ENCODE measurements at regions not wholly inside any gene's neighbourhood (a gene's known extent, or its start where the extent isn't known, plus 50 kb on each side); places are given as distances from the start of the nearest gene placed in this dataset.
A peak's percentile ranks its signal among the peaks of the same experiment; 100 is the strongest.
"Not testable (repeated sequence)": the region's sequence is repeated elsewhere in the genome, so short reads cannot be mapped to it uniquely, and the experiment has no call there.

GRCh38 chr1:232859216-232859615 lies 54.0 kb downstream of the MAP10 start:
- intact Hi-C loops (cut with DNase I), result no loop called here
- ATAC-seq (no peak), DNase-seq (no peak)

DNA sequence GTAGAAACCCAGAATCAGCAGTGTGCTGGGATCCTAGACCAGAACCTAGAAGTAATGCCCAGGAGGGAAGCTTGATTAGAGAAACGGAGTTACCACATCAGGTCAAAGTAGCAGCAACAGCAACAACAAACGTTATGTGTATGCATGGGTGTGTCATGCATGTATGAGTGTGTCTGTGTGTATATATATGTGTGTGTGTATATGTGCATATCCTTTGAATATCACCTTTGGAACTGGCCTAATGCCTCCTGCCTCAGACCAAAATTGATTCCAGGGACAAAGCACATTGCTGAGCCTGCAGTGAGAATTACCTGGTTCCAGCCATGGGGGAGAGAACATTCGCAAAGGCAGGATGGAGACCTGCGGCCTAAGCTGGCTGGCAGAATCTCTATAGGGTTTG lies 55.9 kb downstream of the MAP10 start:
- DNase-seq, result no peak
- ATAC-seq, result no peak
- intact Hi-C loops (cut with DNase I), result no loop called here

GRCh38 chr1:232863544-232864275 lies 58.5 kb downstream of the MAP10 start:
- no peak for ATAC-seq
- no peak for DNase-seq
- intact Hi-C loops (cut with DNase I), result no loop called here

DNA sequence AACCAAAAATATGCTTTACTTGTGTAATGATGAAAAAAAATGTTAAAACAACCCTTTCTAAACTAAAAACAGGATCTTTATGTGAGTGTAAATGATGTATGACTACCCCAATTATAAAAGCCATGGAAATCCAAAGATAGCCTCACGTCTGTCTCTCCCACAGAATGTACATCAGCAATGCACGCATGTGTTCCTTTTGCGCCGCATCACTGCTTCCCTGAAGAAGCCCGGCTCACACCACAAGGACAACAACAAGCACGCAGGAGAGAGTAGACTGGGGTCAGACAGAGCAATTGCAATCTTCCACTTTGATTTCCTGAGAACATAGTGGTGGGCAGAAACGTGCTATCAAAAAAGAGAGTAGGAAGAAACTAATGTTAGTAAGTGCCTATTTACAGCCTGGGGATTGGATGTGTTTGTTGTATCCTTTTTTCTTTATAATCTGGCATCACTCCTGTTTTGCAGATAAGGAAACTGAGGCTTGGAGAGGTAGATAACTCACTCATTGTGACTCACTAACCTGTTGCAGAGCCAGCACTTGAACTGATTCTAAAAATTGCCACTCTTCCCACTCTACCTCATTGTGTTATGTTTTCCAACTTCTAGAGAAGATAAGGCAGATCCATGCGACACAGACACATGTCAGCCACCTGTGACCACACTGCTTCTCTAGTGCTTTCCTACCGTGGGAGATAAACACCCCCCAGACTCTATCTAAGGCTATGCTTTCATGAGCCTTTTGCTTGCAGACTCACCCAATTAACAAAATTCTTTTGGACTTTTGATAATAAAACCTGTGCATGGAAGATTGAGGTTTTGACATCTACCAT lies 60.1 kb downstream of the MAP10 start:
- no peak for DNase-seq
- intact Hi-C loops (cut with DNase I), result no loop called here

GRCh38 chr1:232868793-232869491 lies 63.7 kb downstream of the MAP10 start:
- intact Hi-C loops (cut with DNase I), result no loop called here
- ATAC-seq (peak; percentile 59 to 81), DNase-seq (peak; percentile 35)

More for the DNA sequence above, 60.1 kb downstream of the MAP10 start:
- ATAC-seq, result peak in 1 of 2 donors; percentile 44

DNA sequence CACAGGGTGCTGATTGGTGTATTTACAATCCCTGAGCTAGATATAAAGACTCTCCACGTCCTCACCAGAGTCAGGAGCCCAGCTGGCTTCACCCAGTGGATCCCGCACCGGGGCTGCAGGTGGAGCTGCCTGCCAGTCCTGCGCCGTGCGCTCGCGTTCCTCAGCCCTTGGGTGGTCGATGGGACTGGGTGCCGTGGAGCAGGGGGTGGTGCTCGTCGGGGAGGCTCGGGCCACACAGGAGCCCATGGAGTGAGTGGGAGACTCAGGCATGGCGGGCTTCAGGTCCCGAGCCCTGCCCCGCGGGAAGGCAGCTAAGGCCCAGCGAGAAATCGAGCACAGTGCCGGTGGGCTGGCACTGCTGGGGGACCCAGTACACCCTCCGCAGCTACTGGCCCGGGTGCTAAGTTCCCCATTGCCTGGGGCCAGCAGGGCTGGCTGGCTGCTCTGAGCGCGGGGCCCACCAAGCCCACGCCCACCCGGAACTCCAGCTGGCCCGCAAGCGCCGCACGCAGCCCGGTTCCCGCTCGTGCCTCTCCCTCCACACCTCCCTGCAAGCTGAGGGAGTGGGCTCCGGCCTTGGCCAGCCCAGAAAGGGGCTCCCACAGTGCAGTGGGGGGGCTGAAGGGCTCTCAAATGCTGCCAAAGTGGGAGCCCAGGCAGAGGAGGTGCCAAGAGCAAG lies 66.2 kb downstream of the MAP10 start:
- DNase-seq; intact Hi-C loops (cut with DNase I); ATAC-seq: not testable (repeated sequence)

GRCh38 chr1:232872284-232872683 lies 67.1 kb downstream of the MAP10 start:
- intact Hi-C loops (cut with DNase I), result no loop called here
- ATAC-seq, result no peak
- DNase-seq, result no peak

DNA sequence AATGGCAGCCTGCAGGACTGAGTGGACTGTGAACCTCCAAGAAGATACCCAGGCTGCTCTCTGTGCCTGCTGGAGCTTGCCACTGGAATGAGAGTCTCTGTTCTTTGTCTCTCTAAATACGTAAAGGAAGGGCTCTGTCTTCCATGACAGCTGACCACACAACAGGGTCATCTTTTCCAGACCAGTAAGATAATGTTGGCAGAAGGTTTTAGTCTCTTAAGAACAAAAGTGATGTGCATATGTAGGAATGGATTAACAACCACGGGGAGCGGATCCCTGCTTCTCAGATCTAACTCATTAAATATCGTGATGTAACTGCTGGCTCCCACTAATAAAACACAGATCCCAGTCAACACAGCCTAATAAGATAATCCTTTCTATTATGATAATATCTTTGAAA lies 67.5 kb downstream of the MAP10 start:
- intact Hi-C loops (cut with DNase I), result no loop called here
- DNase-seq, result no peak
- ATAC-seq, result no peak

DNA sequence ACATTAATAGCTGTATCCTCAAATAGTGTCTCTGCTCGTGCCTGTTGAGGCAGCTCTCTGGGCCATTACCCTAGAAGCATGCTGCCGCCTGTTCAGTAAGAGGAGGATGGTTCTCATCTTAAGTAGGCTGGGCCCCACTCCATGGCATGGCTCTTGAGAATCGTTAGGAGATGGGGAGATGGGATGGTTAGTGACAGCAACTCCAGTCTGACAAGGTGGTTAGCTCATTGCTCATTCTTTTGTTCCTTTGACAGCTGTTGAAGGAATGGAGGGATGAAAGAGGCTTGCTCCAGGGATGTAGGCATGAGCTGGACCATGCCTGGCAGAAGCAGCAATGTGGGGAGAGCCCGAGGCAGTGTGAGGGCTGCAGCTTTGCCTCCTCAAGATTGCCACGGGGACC lies 68.2 kb downstream of the MAP10 start:
- DNase-seq, result no peak
- intact Hi-C loops (cut with DNase I), result no loop called here
- ATAC-seq, result no peak

DNA sequence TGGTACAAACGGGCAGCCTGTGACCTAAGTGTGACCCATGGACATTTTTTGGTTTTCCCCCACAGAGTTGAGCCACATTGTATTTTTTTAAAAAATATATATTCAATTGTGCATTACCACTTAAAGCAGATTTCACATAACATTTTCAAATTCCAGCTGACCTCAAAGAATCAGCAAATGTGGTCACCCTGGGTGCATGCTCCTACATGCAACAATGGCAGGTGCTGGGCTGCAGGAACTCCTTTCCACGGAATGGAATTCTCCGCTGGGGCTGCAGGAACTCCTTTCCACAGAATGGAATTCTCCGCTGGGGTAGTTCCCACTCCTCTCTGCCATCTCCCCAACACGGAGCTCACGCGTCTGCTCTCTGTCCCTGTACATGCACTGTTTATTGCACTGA lies 68.7 kb downstream of the MAP10 start:
- DNase-seq (no peak), ATAC-seq (no peak)
- intact Hi-C loops (cut with DNase I), result no loop called here

- DNase-seq (no peak), ATAC-seq (no peak)
- intact Hi-C loops (cut with DNase I), result no loop called here
These were observed 70.3 kb downstream of the MAP10 start for GRCh38 chr1:232875536-232875935.

DNA sequence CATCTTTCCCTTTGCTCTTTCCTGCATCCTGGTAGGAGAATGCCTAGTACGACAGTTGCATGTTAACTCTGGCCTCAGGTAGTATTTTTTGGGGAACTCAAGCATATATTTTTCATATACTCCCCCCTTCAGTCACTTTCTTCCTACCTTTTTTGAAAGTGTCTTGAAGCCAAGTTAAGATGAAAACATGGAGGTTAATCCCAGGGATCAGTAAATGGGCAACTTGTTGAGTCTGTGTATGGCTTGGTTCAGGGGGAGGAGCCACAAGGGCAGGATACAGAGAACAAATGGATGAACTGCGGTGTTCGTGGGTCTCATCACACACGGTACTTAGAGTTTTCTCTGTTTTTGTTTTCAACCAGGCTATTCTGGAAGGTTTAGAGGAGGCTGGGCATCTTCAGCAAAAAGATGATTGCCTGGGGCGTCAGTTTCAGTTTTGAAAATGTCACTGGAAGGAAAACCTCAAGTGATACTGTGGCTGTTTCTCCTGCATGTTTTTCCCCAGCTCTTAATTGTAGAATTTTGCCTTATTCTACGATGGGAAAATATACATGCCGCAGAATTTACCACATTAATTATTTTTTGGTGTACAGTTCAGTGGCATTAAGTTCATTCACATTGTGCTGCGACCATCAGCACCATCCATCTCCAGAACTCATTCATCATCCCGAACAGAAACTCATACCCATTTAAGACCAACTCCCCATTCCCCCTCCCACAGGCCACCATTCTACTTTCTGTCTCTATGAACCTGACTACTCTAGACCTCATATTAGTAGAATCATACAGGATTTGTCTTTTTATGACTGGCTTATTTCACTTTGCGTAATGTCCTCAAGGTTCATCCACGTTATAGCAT lies 71.5 kb downstream of the MAP10 start:
- intact Hi-C loops (cut with DNase I), result no loop called here

GRCh38 chr1:232877365-232878028 lies 72.3 kb downstream of the MAP10 start:
- ATAC-seq (no peak), DNase-seq (no peak)
- intact Hi-C loops (cut with DNase I), result no loop called here

More for the DNA sequence above, 71.5 kb downstream of the MAP10 start:
- ATAC-seq (no peak), DNase-seq (no peak)

- intact Hi-C loops (cut with DNase I), result no loop called here
- DNase-seq (no peak), ATAC-seq (no peak)
These were observed 72.3 kb upstream of the NTPCR start for GRCh38 chr1:232878086-232878485.

GRCh38 chr1:232880354-232880753 lies 70.1 kb upstream of the NTPCR start:
- intact Hi-C loops (cut with DNase I), result no loop called here

GRCh38 chr1:232883992-232884661 lies 66.3 kb upstream of the NTPCR start:
- ATAC-seq, result no peak
- no peak for DNase-seq
- intact Hi-C loops (cut with DNase I), result no loop called here

More at GRCh38 chr1:232880354-232880753, 70.1 kb upstream of the NTPCR start:
- ATAC-seq, result peak in 1 of 2 donors; percentile 31
- DNase-seq, result no peak

DNA sequence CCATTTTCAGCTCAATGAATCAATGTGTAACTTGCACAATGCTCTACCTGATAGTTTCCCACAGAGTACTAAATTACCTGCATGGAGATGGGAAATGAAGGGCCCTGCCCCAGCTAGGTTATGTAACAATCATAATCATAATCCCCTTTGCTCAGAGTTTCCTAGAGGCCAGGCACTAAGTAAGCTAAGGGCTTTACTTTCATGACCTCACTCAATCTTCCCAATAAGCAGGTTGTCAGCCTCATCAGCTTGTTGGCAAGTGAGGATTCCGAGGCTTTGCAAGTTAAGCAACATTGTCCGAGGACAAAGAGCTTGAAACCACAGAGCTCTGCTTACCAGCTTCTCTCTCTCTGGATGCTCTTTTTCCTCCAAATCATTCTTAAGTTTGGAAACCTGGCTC lies 64.1 kb upstream of the NTPCR start:
- intact Hi-C loops (cut with DNase I), result no loop called here
- ATAC-seq (no peak), DNase-seq (no peak)
